ENCODE measurements at regions not wholly inside any gene's neighbourhood (a gene's known extent, or its start where the extent isn't known, plus 50 kb on each side); places are given as distances from the start of the nearest gene placed in this dataset.

- Histone ChIP-seq H3K27me3 (no peaks in the 10 kb centered on the region), H3K9me3 (no peaks in the 10 kb centered on the region), H3K4me3 (peak overlapping the region; percentile 68 to 76), H3K4me1 (peaks cover 0 to 25% of the 10 kb centered on the region in 2 donors), H3K36me3 (no peaks in the 10 kb centered on the region), H3K27ac (peak overlapping the region; percentile 89 to 90)
- DNase-seq (ENCODE audit: low spot score in 2 of 2) = peak; percentile 12 to 75
- no peak for TF ChIP-seq CTCF (IDR thresholded peaks at IDR 0.05)
- intact Hi-C loops (cut with DNase I) = loop anchor here (5.0 kb wide), 1 partner anchor 51 kb away; no protein-coding TSS in a partner anchor
These were observed 61.5 kb upstream of the HDDC2 start for GRCh38 chr6:125363039-125363823.

GRCh38 chr6:125363824-125364165, 62.0 kb upstream of the HDDC2 start:
- intact Hi-C loops (cut with DNase I) = loop anchor here (2.0 to 5.0 kb wide), 3 partner anchors 51 to 385 kb away; partner anchors contain the start of gene HEY2
- H3K27me3 ChIP-seq = no peaks in the 10 kb centered on the region
- peak overlapping the region; percentile 89 to 90 for H3K27ac ChIP-seq
- no peak for DNase-seq (ENCODE audit: low spot score in 2 of 2)
- peak overlapping the region; percentile 68 to 76 for H3K4me3 ChIP-seq
- no peak for TF ChIP-seq CTCF (IDR thresholded peaks at IDR 0.05)
- H3K36me3 ChIP-seq = no peaks in the 10 kb centered on the region
- H3K9me3 ChIP-seq = no peaks in the 10 kb centered on the region
- H3K4me1 ChIP-seq = peaks cover 0 to 25% of the 10 kb centered on the region in 2 donors

GRCh38 chr6:125365230-125365629, 63.5 kb upstream of the HDDC2 start:
- peak overlapping the region; percentile 89 to 90 for H3K27ac ChIP-seq
- intact Hi-C loops (cut with DNase I) = loop anchor here (2.0 kb wide), 2 partner anchors 80 to 384 kb away; partner anchors contain the start of gene HEY2
- H3K27me3 ChIP-seq = no peaks in the 10 kb centered on the region
- H3K9me3 ChIP-seq = no peaks in the 10 kb centered on the region
- DNase-seq (ENCODE audit: low spot score in 2 of 2) = no peak
- peaks cover 0 to 25% of the 10 kb centered on the region in 2 donors for H3K4me1 ChIP-seq
- no peak for TF ChIP-seq CTCF (IDR thresholded peaks at IDR 0.05)
- no peaks in the 10 kb centered on the region for H3K36me3 ChIP-seq
- H3K4me3 ChIP-seq = no peak overlapping the region

GRCh38 chr6:125367036-125367782, 65.4 kb upstream of the HDDC2 start:
- Histone ChIP-seq H3K27me3 (no peaks in the 10 kb centered on the region), H3K27ac (peak overlapping the region; percentile 89 to 90), H3K9me3 (no peaks in the 10 kb centered on the region), H3K4me3 (no peak overlapping the region), H3K4me1 (peaks cover 0 to 24% of the 10 kb centered on the region in 2 donors), H3K36me3 (no peaks in the 10 kb centered on the region)
- no peak for TF ChIP-seq CTCF (IDR thresholded peaks at IDR 0.05)
- intact Hi-C loops (cut with DNase I) = no loop called here
- no peak for DNase-seq (ENCODE audit: low spot score in 2 of 2)

DNA sequence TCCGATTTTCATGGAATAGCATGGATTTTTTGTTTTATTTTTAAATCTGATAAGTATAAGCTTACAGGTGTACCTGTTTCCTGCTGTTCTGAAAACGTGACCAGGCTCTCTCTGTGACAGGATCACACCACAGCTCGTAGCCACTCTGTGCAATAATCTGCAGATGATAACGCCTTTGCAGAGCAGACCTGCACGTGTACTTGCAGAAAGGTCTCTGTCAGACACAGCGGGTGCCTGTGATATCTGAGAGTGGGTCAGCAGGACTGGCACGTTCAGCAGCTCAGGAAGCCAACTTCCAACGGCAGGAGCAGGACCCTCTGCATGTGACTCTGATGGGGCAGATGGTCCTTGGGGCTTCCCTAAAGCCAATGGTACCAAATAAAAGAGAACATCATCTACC, 68.6 kb upstream of the HDDC2 start:
- DNase-seq (ENCODE audit: low spot score in 2 of 2) = no peak
- no peaks in the 10 kb centered on the region for H3K9me3 ChIP-seq
- no peak for TF ChIP-seq CTCF (IDR thresholded peaks at IDR 0.05)
- no peak overlapping the region for H3K4me3 ChIP-seq
- no peak overlapping the region for H3K27ac ChIP-seq
- intact Hi-C loops (cut with DNase I) = no loop called here
- no peaks in the 10 kb centered on the region for H3K27me3 ChIP-seq
- H3K4me1 ChIP-seq = peaks cover 0 to 12% of the 10 kb centered on the region in 2 donors
- no peaks in the 10 kb centered on the region for H3K36me3 ChIP-seq

All from ascending aorta (tissue), 2 donors.